Type B pancreatic cell (in vitro differentiated cells): ENCODE measurements at regions not wholly inside any gene's neighbourhood (a gene's known extent, or its start where the extent isn't known, plus 50 kb on each side); places are given as distances from the start of the nearest gene placed in this dataset.

Source experiments
- DNase-seq: peaks from one replicate; pipeline ENCODE4 v3.0.0; 2021; ENCODE audit warnings: mixed read lengths; ENCODE audit not compliant: unreplicated experiment; ENCODE audit errors: extremely low spot score
- H3K27ac Mint-ChIP-seq: 2 replicates; pipeline ENCODE4 v1.8.0; 2021; ENCODE audit warnings: mild to moderate bottlenecking, mixed read lengths
- H3K27me3 Mint-ChIP-seq: 2 replicates; pipeline ENCODE4 v1.8.0; 2021; ENCODE audit warnings: mixed read lengths
- H3K36me3 Mint-ChIP-seq: 2 replicates; pipeline ENCODE4 v1.8.0; 2021; ENCODE audit warnings: mixed read lengths
- H3K4me1 Mint-ChIP-seq: one replicate; pipeline ENCODE4 v1.8.0; 2021; ENCODE audit warnings: mixed read lengths; ENCODE audit not compliant: unreplicated experiment
- H3K4me3 Mint-ChIP-seq: 2 replicates; pipeline ENCODE4 v1.8.0; 2021; ENCODE audit warnings: mild to moderate bottlenecking, mixed read lengths
- H3K9me3 Mint-ChIP-seq: 2 replicates; pipeline ENCODE4 v1.8.0; 2021; ENCODE audit warnings: mixed read lengths
- CTCF ChIP-seq: fragments of 200-600 bp; sonication (generic); conservative IDR thresholded peaks from 2 replicates; pipeline ENCODE4 v1.5.0; 2021; ENCODE audit warnings: antibody characterized with exemption, mild to moderate bottlenecking

- DNase-seq, result no peak
- no peaks in the 10 kb centered on the region for H3K27me3 Mint-ChIP-seq
- H3K9me3 Mint-ChIP-seq, result no peaks in the 10 kb centered on the region
- TF ChIP-seq CTCF, result no peak
- H3K4me3 Mint-ChIP-seq, result no peak overlapping the region
- H3K27ac Mint-ChIP-seq, result no peak overlapping the region
- no peaks in the 10 kb centered on the region for H3K36me3 Mint-ChIP-seq
- H3K4me1 Mint-ChIP-seq, result no peaks in the 10 kb centered on the region
These were observed 230.0 kb upstream of the NWD2 start for GRCh38 chr4:37014584-37014983.

GRCh38 chr4:37015391-37015790 is 229.2 kb upstream of the NWD2 start:
- no peaks in the 10 kb centered on the region for H3K4me1 Mint-ChIP-seq

GRCh38 chr4:37023504-37023903 is 221.0 kb upstream of the NWD2 start:
- H3K27me3 Mint-ChIP-seq, result no peaks in the 10 kb centered on the region
- no peak for DNase-seq
- no peak for TF ChIP-seq CTCF
- H3K36me3 Mint-ChIP-seq, result no peaks in the 10 kb centered on the region
- H3K4me1 Mint-ChIP-seq, result no peaks in the 10 kb centered on the region
- H3K9me3 Mint-ChIP-seq, result no peaks in the 10 kb centered on the region
- H3K27ac Mint-ChIP-seq, result no peak overlapping the region
- no peak overlapping the region for H3K4me3 Mint-ChIP-seq

More at GRCh38 chr4:37015391-37015790, 229.2 kb upstream of the NWD2 start:
- Mint-ChIP-seq H3K27ac (no peak overlapping the region), H3K9me3 (no peaks in the 10 kb centered on the region), H3K36me3 (no peaks in the 10 kb centered on the region), H3K4me3 (no peak overlapping the region), H3K27me3 (no peaks in the 10 kb centered on the region)
- TF ChIP-seq CTCF, result no peak
- no peak for DNase-seq

- no peaks in the 10 kb centered on the region for H3K9me3 Mint-ChIP-seq
- no peaks in the 10 kb centered on the region for H3K27me3 Mint-ChIP-seq
- no peaks in the 10 kb centered on the region for H3K36me3 Mint-ChIP-seq
- no peaks in the 10 kb centered on the region for H3K4me1 Mint-ChIP-seq
- no peak overlapping the region for H3K27ac Mint-ChIP-seq
- TF ChIP-seq CTCF, result no peak
- no peak for DNase-seq
- no peak overlapping the region for H3K4me3 Mint-ChIP-seq
These were observed 220.5 kb upstream of the NWD2 start for GRCh38 chr4:37023996-37024395.

GRCh38 chr4:37040816-37041215 is 203.7 kb upstream of the NWD2 start:
- Mint-ChIP-seq H3K27me3 (no peaks in the 10 kb centered on the region), H3K27ac (no peak overlapping the region)

More at GRCh38 chr4:37040816-37041215, 203.7 kb upstream of the NWD2 start:
- Mint-ChIP-seq H3K4me3 (no peak overlapping the region), H3K9me3 (no peaks in the 10 kb centered on the region), H3K36me3 (no peaks in the 10 kb centered on the region), H3K4me1 (no peaks in the 10 kb centered on the region)
- no peak for DNase-seq
- TF ChIP-seq CTCF, result no peak
